HEK293 (cell line): ENCODE measurements at regions not wholly inside any gene's neighbourhood (a gene's known extent, or its start where the extent isn't known, plus 50 kb on each side); places are given as distances from the start of the nearest gene placed in this dataset.

ENCODE experiments used
- CTCF ChIA-PET: fragments of 350-600 bp; formaldehyde crosslinking; extraction: SDS; loops from one replicate; lab custom pipeline; 2021; ENCODE audit warnings: antibody characterized with exemption; lab: Yijun Ruan, JAX
- POLR2A ChIA-PET: fragments of 300-600 bp; formaldehyde crosslinking; extraction: SDS; loops from one replicate; lab custom pipeline; 2020; ENCODE audit warnings: antibody characterized with exemption, inconsistent platforms; lab: Yijun Ruan, JAX
- H3K27ac ChIP-seq: fragments of 200-500 bp; sonication (Bioruptor generic); 2 replicates; pipeline ENCODE4 v1.5.1; 2014; ENCODE audit warnings: low read depth, low read length, control low read depth, inconsistent platforms; ENCODE audit errors: extremely low read depth
- H3K36me3 ChIP-seq, 2 experiments: fragments of 200-500 bp in 1 of 2; sonication (Bioruptor generic) in 1 of 2; 1 replicate in 1 of 2; 2 replicates in 1 of 2; pipeline ENCODE4 v1.5.1; 2014 to 2017; ENCODE audit warnings: inconsistent platforms in 2 of 2, low read length in 2 of 2; ENCODE audit not compliant: control insufficient read depth in 2 of 2, insufficient read depth in 1 of 2
- H3K4me1 ChIP-seq: fragments of 200-500 bp; sonication (Bioruptor generic); 2 replicates; pipeline ENCODE4 v1.5.1; 2014; ENCODE audit warnings: mild to moderate bottlenecking, low read length, inconsistent platforms; ENCODE audit not compliant: control insufficient read depth, insufficient read depth
- H3K4me3 ChIP-seq: 2 replicates; pipeline ENCODE4 v1.5.1; 2011; ENCODE audit warnings: low read depth, mild to moderate bottlenecking, control low read depth, low read length, moderate library complexity
- H3K9me3 ChIP-seq: fragments of 200-500 bp; sonication (Bioruptor generic); 2 replicates; pipeline ENCODE4 v1.5.1; 2014; ENCODE audit warnings: low read depth, low read length, inconsistent platforms; ENCODE audit not compliant: control insufficient read depth, insufficient read depth
- FEZF1 ChIP-seq: fragments of 450-650 bp; formaldehyde crosslinking; IDR thresholded peaks from 2 replicates; pipeline ENCODE4 v1.5.1; 2016; ENCODE audit warnings: missing biosample characterization, missing genetic modification characterization
- GFI1B ChIP-seq: fragments of 450-650 bp; formaldehyde crosslinking; IDR thresholded peaks from 2 replicates; pipeline ENCODE4 v1.5.1; 2016; ENCODE audit warnings: missing biosample characterization, missing genetic modification characterization
- MEIS1 ChIP-seq: sonication (generic); formaldehyde crosslinking; IDR thresholded peaks from 2 replicates; pipeline ENCODE4 v1.8.1; 2022; ENCODE audit warnings: missing genetic modification reagents, mild to moderate bottlenecking, borderline replicate concordance
- MYNN ChIP-seq: fragments of 450-650 bp; formaldehyde crosslinking; IDR thresholded peaks from 2 replicates; pipeline ENCODE4 v1.5.1; 2016; ENCODE audit warnings: missing biosample characterization, missing genetic modification characterization, borderline replicate concordance
- SCRT2 ChIP-seq: fragments of 450-650 bp; formaldehyde crosslinking; IDR thresholded peaks from 2 replicates; pipeline ENCODE4 v1.5.1; 2016; ENCODE audit warnings: missing biosample characterization, missing genetic modification characterization
- SETDB1 ChIP-seq: IDR thresholded peaks from one replicate; pipeline ENCODE4 v1.6.1; 2017; ENCODE audit warnings: mild to moderate bottlenecking, low read length, moderate library complexity, mixed read lengths; ENCODE audit not compliant: insufficient read length
- SP3 ChIP-seq: fragments of 450-650 bp; formaldehyde crosslinking; IDR thresholded peaks from 2 replicates; pipeline ENCODE4 v1.5.1; 2016; ENCODE audit warnings: missing biosample characterization, missing genetic modification characterization
- ZBTB6 ChIP-seq: fragments of 450-650 bp; formaldehyde crosslinking; IDR thresholded peaks from 2 replicates; pipeline ENCODE4 v1.5.1; 2017; ENCODE audit warnings: missing biosample characterization, missing genetic modification characterization
- ZFP69B ChIP-seq: fragments of 450-650 bp; formaldehyde crosslinking; IDR thresholded peaks from 2 replicates; pipeline ENCODE4 v1.5.1; 2016; ENCODE audit warnings: missing biosample characterization, missing genetic modification characterization
- ZNF132 ChIP-seq: fragments of 450-650 bp; formaldehyde crosslinking; IDR thresholded peaks from 2 replicates; pipeline ENCODE4 v1.5.1; 2017; ENCODE audit warnings: missing biosample characterization, missing genetic modification characterization, borderline replicate concordance
- ZNF223 ChIP-seq: fragments of 450-650 bp; formaldehyde crosslinking; IDR thresholded peaks from 2 replicates; pipeline ENCODE4 v1.5.1; 2016; ENCODE audit warnings: missing biosample characterization, missing genetic modification characterization
- ZNF302 ChIP-seq: fragments of 450-650 bp; formaldehyde crosslinking; IDR thresholded peaks from 2 replicates; pipeline ENCODE4 v1.5.1; 2016; ENCODE audit warnings: missing biosample characterization, missing genetic modification characterization, low read depth
- ZNF362 ChIP-seq: fragments of 450-650 bp; formaldehyde crosslinking; IDR thresholded peaks from 2 replicates; pipeline ENCODE4 v1.5.1; 2016; ENCODE audit warnings: missing biosample characterization, missing genetic modification characterization
- ZNF404 ChIP-seq: fragments of 450-650 bp; formaldehyde crosslinking; IDR thresholded peaks from 2 replicates; pipeline ENCODE4 v1.5.1; 2017; ENCODE audit warnings: missing biosample characterization, missing genetic modification characterization
- ZNF433 ChIP-seq: fragments of 450-650 bp; formaldehyde crosslinking; IDR thresholded peaks from 2 replicates; pipeline ENCODE4 v1.5.1; 2016; ENCODE audit warnings: missing biosample characterization, missing genetic modification characterization, low read depth
- ZNF704 ChIP-seq: fragments of 450-650 bp; formaldehyde crosslinking; IDR thresholded peaks from 2 replicates; pipeline ENCODE4 v1.5.1; 2016; ENCODE audit warnings: missing biosample characterization, missing genetic modification characterization
- TF ChIP-seq, protein P1 (sequence below): fragments of 450-650 bp; formaldehyde crosslinking; IDR thresholded peaks from 2 replicates; pipeline ENCODE4 v1.5.1; 2016; ENCODE audit warnings: missing biosample characterization, missing genetic modification characterization
- TF ChIP-seq, protein P2 (sequence below): fragments of 450-650 bp; formaldehyde crosslinking; optimal IDR thresholded peaks from 2 replicates; pipeline ENCODE3; 2016; ENCODE audit warnings: missing biosample characterization, mild to moderate bottlenecking, missing genetic modification characterization

GRCh38 chr9:99745085-99745484 lies 76.6 kb upstream of the NR4A3 start:
- Histone ChIP-seq H3K27ac (no peak overlapping the region), H3K4me1 (no peaks in the 10 kb centered on the region), H3K4me3 (no peak overlapping the region), H3K9me3 (no peaks in the 10 kb centered on the region), H3K36me3 (no peaks in the 10 kb centered on the region)
- ChIA-PET CTCF (interaction anchor here (0.7 kb wide), 2 partner anchors 16 to 524 kb away, joined by 3 read pairs; no protein-coding TSS in a partner anchor), POLR2A (no interaction called here)
- TF ChIP-seq MYNN (tag by site-specific recombination) (no peak), ZNF223 (no peak), SETDB1 (no peak), SCRT2 (tag by site-specific recombination) (no peak), ZNF132 (tag by site-specific recombination) (no peak), GFI1B (tag by site-specific recombination) (no peak), ZNF362 (no peak), ZNF704 (tag by site-specific recombination) (no peak), ZNF433 (no peak), ZNF302 (no peak), SP3 (tag by site-specific recombination) (no peak), ZNF404 (tag by site-specific recombination) (no peak), ZBTB6 (tag by site-specific recombination) (no peak), MEIS1 (CRISPR knock-in tag) (no peak)
- TF ChIP-seq, protein P1, sequence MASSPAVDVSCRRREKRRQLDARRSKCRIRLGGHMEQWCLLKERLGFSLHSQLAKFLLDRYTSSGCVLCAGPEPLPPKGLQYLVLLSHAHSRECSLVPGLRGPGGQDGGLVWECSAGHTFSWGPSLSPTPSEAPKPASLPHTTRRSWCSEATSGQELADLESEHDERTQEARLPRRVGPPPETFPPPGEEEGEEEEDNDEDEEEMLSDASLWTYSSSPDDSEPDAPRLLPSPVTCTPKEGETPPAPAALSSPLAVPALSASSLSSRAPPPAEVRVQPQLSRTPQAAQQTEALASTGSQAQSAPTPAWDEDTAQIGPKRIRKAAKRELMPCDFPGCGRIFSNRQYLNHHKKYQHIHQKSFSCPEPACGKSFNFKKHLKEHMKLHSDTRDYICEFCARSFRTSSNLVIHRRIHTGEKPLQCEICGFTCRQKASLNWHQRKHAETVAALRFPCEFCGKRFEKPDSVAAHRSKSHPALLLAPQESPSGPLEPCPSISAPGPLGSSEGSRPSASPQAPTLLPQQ (tag by site-specific recombination), result no peak

DNA sequence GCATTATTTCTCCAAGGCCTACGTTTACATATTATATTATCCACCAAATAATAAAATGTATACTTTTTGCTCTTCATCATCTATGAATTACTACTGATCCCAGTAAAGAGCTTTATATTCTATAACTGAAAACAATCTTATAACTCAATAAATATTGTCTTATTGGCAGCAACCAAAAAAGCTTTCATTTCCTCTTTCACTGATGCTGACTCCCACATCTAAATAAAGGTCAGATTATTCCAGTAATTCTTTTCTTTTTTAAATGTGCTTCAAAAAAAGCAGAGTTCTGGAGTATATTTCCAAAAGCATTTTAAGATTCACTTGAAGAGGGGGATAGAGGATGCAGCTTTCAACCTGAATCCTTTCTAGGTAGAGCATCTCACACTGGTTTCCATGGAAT lies 75.3 kb upstream of the NR4A3 start:
- Histone ChIP-seq H3K27ac (no peak overlapping the region), H3K36me3 (no peaks in the 10 kb centered on the region), H3K4me1 (no peaks in the 10 kb centered on the region), H3K4me3 (no peak overlapping the region), H3K9me3 (no peaks in the 10 kb centered on the region)
- TF ChIP-seq, protein P2, sequence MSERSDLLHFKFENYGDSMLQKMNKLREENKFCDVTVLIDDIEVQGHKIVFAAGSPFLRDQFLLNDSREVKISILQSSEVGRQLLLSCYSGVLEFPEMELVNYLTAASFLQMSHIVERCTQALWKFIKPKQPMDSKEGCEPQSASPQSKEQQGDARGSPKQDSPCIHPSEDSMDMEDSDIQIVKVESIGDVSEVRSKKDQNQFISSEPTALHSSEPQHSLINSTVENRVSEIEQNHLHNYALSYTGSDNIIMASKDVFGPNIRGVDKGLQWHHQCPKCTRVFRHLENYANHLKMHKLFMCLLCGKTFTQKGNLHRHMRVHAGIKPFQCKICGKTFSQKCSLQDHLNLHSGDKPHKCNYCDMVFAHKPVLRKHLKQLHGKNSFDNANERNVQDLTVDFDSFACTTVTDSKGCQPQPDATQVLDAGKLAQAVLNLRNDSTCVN (tag by site-specific recombination), result no peak
- no peak for TF ChIP-seq FEZF1
- TF ChIP-seq ZFP69B (tag by site-specific recombination), result no peak
- POLR2A ChIA-PET, result no interaction called here
- CTCF ChIA-PET, result interaction anchor here (0.6 kb wide), 1 partner anchor 747 kb away, joined by 6 read pairs; no protein-coding TSS in a partner anchor
